NCI-H1105 treated with DMSO at 0.1 percent for 48 hours (cell line): ENCODE measurements at regions not wholly inside any gene's neighbourhood (a gene's known extent, or its start where the extent isn't known, plus 50 kb on each side); places are given as distances from the start of the nearest gene placed in this dataset.

ENCODE experiments used
- DNase-seq: peaks from one replicate; lab custom pipeline; 2025; lab: John Stamatoyannopoulos, UW

- no peak for DNase-seq
Observed at GRCh38 chr11:32267679-32268187, 167.6 kb downstream of the WT1 start.

- no peak for DNase-seq
Observed at GRCh38 chr11:32273931-32274330, 161.4 kb downstream of the WT1 start.

DNA sequence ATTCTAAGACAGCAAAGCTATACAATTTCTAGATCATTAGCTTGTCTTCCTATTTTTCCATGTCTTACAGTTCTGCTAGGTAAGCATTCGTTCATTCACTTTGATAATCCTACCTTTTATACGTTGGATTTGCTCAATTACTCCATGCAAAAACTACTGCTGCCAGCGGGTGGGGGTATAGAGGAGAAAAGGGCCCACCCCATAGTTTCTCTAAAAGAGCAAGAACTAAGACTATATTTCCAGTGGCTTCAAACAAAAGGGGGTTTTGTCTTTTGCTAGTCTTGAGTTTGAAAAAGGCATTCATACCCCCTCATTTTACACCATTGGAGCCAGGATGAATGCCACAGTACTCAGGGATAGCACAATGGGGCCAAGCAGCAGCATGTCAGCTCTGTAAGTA, 155.7 kb downstream of the WT1 start:
- DNase-seq: no peak

GRCh38 chr11:32280339-32280738, 155.0 kb downstream of the WT1 start:
- DNase-seq: no peak

DNA sequence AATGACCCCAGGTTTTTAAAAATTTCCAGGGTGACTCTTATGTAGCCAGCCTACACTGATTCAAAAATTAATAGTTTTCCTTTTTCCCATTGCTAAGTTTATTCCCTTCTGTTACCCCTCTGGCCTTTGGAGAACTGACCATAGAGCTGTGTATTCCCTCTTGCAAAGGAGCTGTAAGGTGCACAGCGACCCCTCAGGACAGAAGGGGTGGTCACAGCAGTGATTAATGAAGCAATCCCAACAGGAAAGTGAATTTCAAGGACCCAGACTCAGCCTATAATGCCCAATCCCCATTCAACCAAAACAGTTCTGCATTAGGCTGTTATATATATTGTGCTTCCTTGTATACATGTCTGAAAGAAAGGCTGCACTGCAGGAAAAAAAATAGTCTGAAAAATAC, 147.1 kb downstream of the WT1 start:
- no peak for DNase-seq

- DNase-seq: no peak
Observed at GRCh38 chr11:32289701-32290100, 145.6 kb downstream of the WT1 start.

GRCh38 chr11:32290783-32291182, 144.6 kb downstream of the WT1 start:
- DNase-seq: no peak

- peak; percentile 88 for DNase-seq
Observed at GRCh38 chr11:32297611-32298011, 137.7 kb downstream of the WT1 start.

DNA sequence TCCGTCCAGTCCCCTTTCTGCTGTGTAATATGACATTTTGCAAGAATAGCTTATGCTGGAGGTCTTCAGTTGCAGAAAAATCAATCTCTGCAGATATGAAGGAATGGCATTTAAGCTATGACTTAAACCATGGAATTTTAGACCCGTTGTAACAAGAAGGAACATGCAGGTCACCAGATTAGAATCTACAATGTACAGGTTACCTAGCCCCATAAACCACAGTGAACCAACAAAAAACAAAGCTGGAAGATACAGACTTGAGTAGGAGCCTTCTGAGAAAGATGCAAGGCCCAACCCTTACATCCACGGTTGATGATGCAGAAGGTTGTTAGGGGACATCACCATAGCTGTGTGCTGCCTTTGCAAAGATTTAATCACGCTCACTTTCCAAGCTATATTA, 132.5 kb downstream of the WT1 start:
- no peak for DNase-seq

GRCh38 chr11:32304521-32304920, 130.8 kb downstream of the WT1 start:
- DNase-seq: no peak

GRCh38 chr11:32305460-32305859, 129.9 kb downstream of the WT1 start:
- DNase-seq: no peak

DNA sequence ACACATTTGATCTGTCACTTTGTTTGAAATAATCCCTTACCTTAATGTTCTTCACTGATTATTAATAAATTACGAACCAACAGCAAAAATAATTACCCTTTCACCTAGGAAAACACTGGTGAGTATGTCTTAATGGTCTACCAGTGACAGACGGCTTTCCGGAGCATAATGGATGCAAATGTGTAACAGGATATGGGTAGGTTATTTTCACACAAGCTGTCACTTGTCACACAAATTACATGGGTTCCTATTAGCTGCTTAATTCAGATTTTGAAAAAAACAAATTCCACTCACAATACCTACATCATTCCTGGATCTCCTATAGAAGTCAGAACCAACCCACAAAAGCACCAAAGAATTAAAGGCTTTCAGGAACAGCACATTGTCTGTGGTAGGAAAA, 127.9 kb downstream of the WT1 start:
- peak; percentile 81 for DNase-seq

- no peak for DNase-seq
Observed at GRCh38 chr11:32307913-32308312, 127.4 kb downstream of the WT1 start.

- DNase-seq: peak; percentile 39
Observed at GRCh38 chr11:32309530-32310213, 125.7 kb downstream of the WT1 start.

- peak; percentile 39 for DNase-seq
Observed at GRCh38 chr11:32310214-32310601, 125.1 kb downstream of the WT1 start.

DNA sequence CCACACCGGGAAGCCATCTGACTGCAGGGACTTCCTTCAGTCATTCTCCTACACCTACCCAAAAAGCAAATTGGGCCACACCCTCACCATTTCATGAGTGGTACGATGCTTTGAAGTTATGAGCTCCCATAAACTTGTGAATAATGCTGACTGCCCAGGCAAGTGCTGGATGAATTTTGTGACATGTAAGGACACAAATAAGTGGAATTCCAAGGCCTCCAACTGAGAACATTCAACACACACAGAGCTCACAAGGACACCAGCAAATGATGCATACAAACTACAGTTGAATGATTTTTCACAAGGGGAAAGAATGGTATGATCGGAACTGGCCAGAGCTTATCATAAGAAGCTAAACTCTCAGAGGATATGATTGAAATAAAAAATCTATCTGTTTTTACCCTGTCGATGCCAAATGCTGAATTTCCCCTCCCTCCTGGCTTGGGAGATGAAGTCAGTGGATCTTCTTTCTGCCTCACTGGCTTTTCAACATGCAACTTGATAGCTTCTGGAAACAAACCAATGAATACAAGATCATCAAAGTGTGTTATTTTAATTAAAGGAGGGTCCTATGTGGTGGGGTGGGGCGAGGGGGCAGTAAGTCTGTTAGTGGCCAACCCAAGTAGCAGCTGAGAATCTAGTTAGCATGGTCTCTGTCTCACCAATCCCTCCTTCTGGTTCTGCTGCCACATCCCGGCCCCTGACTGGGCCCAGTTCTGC, 123.8 kb downstream of the WT1 start:
- no peak for DNase-seq

DNA sequence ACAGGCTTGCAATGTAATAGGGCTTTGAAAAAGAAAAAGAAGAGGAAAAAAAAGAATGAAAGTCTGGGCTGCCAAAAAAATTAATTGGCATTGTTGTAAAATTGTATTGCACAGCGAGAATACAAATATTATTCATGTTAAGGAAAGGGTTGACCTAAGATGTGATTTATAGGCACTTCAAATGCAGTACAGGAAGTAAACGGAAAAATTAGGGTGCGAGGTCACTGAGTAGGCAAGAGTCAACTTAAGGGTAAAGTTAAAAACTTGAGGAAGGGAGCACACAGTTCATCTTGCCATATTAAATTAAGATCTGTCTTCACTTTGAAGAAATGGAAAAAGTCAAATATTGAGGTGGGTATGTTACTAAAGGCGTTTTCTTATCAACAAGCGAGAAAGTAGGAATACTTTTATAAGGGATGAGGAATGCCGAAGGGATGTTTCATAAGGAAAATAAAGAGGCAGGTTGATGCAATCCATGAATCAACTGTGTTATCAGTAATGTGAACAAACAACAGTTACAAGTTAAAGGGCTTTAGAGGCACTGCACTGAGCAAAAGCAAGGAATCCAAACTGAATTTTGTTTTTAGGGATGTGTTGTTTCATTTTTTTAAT, 123.0 kb downstream of the WT1 start:
- no peak for DNase-seq

DNA sequence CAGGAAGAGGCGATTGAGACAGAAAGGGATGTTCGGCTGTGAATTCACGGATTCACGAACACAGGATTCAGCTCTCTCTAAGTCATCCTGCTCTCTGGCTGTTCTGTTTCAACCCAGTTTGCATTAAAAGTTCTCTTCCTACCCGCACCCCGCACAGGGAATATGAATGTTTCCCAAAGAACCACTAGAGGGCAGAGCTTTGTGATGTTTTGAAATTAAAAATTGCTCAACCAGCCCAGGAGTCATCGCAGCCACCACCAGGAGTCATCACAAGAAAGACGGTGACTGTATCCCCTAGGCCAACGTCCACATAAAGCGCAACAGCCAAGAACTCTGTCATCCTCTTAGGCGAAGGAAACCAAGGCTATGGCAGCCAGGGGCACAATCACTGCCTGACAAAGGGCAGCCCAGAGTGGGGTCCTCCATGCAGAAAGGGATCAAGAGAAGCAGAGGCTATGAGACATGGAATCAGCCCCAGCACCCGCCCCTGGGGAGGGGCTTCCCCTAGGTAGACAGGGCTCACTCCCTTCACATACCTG, 122.4 kb downstream of the WT1 start:
- peak; percentile 13 for DNase-seq

DNA sequence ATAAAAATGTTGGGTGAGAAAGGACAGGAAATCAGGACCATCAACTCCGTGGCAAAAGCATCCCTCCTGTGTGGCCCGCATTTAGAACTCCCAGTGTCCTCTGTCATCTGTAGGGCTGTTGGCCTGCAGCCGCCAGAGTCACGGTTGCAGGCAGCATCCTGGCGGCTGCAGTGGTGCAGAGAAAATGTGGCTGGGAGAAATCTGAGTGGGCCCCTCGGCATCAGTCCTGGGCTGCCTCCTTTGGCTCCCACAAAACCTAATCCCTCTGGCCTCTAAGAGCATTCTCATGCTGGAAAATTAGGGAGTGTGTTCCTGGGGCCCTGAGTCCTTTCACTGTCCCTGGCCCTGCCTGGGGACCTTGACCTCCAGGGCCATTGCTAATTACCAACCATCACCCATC, 121.9 kb downstream of the WT1 start:
- DNase-seq: no peak

- DNase-seq: no peak
Observed at GRCh38 chr11:32315121-32315520, 120.2 kb downstream of the WT1 start.

- no peak for DNase-seq
Observed at GRCh38 chr11:32316232-32316631, 119.1 kb downstream of the WT1 start.

DNA sequence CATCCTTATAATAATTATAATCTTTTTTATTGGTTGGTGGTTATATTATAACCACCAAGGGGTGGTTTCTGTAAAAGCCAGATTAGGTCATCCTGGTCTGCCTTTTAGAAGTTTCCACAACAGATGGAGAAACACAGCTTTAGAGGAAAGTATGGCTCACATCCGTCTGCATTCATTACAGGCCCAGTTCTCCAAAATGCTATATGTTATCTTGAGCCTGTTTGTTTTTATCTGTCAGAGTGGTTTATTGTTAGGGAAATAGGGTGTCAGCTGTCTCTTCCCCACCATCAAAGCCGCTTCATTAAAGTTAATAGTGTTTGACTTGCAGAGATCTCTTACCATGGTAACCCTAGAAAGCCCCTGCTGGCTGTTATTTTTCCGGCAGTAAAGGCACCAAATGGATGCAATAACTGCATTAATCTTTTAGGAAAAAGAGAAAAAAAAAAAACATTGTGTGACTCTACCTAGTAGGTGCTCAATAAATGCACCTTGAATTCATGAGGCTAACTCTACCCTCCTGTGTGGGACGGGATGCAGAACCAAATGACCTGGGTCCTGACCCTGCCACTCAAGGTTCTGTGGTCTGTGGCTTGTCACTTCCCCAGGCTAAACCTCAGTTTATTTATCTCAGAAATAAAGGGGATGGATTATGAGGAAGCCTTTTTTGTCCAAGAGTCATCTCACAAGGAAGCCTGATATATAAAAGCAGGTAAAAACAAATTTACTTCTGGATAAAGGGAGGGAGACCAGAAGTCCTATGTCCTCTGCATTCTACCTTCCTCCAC, 118.3 kb downstream of the WT1 start:
- no peak for DNase-seq
